SK-N-SH treated with all-trans-retinoic acid at 6 μM for 48 hours (cell line): ENCODE measurements at regions not wholly inside any gene's neighbourhood (a gene's known extent, or its start where the extent isn't known, plus 50 kb on each side); places are given as distances from the start of the nearest gene placed in this dataset.

Experiments
- ARNTL ChIP-seq: fragments of 450-650 bp; formaldehyde crosslinking; IDR thresholded peaks from 2 replicates; pipeline ENCODE4 v1.5.0; 2020; ENCODE audit warnings: low read depth, mild to moderate bottlenecking, moderate library complexity, borderline replicate concordance
- GLIS3 ChIP-seq: fragments of 250-450 bp; sonication (Bioruptor Pico); IDR thresholded peaks from 2 replicates; pipeline ENCODE4 v1.5.0; 2020; ENCODE audit warnings: mild to moderate bottlenecking, moderate library complexity
- PATZ1 ChIP-seq: fragments of 250-450 bp; sonication (Bioruptor Pico); IDR thresholded peaks from 2 replicates; pipeline ENCODE4 v1.8.0; 2020; ENCODE audit warnings: mild to moderate bottlenecking, moderate library complexity, borderline replicate concordance
- SNAI2 ChIP-seq: fragments of 250-450 bp; sonication (Bioruptor Pico); IDR thresholded peaks from 2 replicates; pipeline ENCODE4 v1.5.0; 2020; ENCODE audit warnings: mild to moderate bottlenecking, moderate library complexity
- TCF4 ChIP-seq: fragments of 250-450 bp; sonication (Bioruptor Pico); IDR thresholded peaks from 2 replicates; pipeline ENCODE4 v1.8.0; 2021; ENCODE audit warnings: mild to moderate bottlenecking, moderate library complexity, borderline replicate concordance
- ZFP3 ChIP-seq: fragments of 250-450 bp; sonication (Bioruptor Pico); IDR thresholded peaks from 2 replicates; pipeline ENCODE4 v1.5.0; 2020; ENCODE audit warnings: mild to moderate bottlenecking, moderate library complexity
- ZNF565 ChIP-seq: fragments of 450-650 bp; formaldehyde crosslinking; conservative IDR thresholded peaks from 2 replicates; pipeline ENCODE4 v1.5.0; 2020; ENCODE audit warnings: low read depth, mild to moderate bottlenecking, moderate library complexity

- TF ChIP-seq PATZ1 (CRISPR knock-in tag) (no peak), TCF4 (CRISPR knock-in tag) (no peak), SNAI2 (CRISPR knock-in tag) (no peak), ARNTL (CRISPR knock-in tag) (no peak), ZFP3 (CRISPR knock-in tag) (no peak), ZNF565 (CRISPR knock-in tag) (no peak), GLIS3 (CRISPR knock-in tag) (no peak)
Observed at GRCh38 chr13:47723898-47724297, 277.2 kb downstream of the SUCLA2 start.
